Retinal pigment epithelial cell (primary cell): ENCODE measurements at regions not wholly inside any gene's neighbourhood (a gene's known extent, or its start where the extent isn't known, plus 50 kb on each side); places are given as distances from the start of the nearest gene placed in this dataset.

Source experiments
- DNase-seq: peaks from one replicate; pipeline ENCODE4 v3.0.0-alpha.2; 2010; ENCODE audit warnings: low read depth
- H3K4me3 ChIP-seq: 2 replicates; pipeline ENCODE4 v1.5.1; 2011; ENCODE audit warnings: mild to moderate bottlenecking, low read length, control low read depth, moderate library complexity
- CTCF ChIP-seq: conservative IDR thresholded peaks from 2 replicates; pipeline ENCODE4 v1.5.1; 2011; ENCODE audit warnings: low read depth, low read length, control low read depth, inconsistent platforms

- DNase-seq, result no peak
- TF ChIP-seq CTCF, result no peak
- no peak overlapping the region for H3K4me3 ChIP-seq
These were observed 170.2 kb downstream of the FOXO1 start for GRCh38 chr13:40496035-40496810.

- no peak for DNase-seq
- TF ChIP-seq CTCF, result no peak
- H3K4me3 ChIP-seq, result no peak overlapping the region
These were observed 168.0 kb downstream of the FOXO1 start for GRCh38 chr13:40498461-40498860.

- no peak overlapping the region for H3K4me3 ChIP-seq
- no peak for TF ChIP-seq CTCF
- no peak for DNase-seq
These were observed 164.2 kb downstream of the FOXO1 start for GRCh38 chr13:40502236-40502635.

- no peak for DNase-seq
- no peak overlapping the region for H3K4me3 ChIP-seq
- no peak for TF ChIP-seq CTCF
These were observed 163.4 kb downstream of the FOXO1 start for GRCh38 chr13:40503011-40503410.

GRCh38 chr13:40503966-40504591, 162.4 kb downstream of the FOXO1 start:
- no peak overlapping the region for H3K4me3 ChIP-seq
- DNase-seq, result no peak
- no peak for TF ChIP-seq CTCF

GRCh38 chr13:40504641-40505040, 161.8 kb downstream of the FOXO1 start:
- no peak overlapping the region for H3K4me3 ChIP-seq
- DNase-seq, result no peak
- TF ChIP-seq CTCF, result no peak

GRCh38 chr13:40505196-40505595, 161.2 kb downstream of the FOXO1 start:
- DNase-seq, result no peak
- no peak for TF ChIP-seq CTCF
- no peak overlapping the region for H3K4me3 ChIP-seq
